AG20443 (cell line): ENCODE measurements at regions not wholly inside any gene's neighbourhood (a gene's known extent, or its start where the extent isn't known, plus 50 kb on each side); places are given as distances from the start of the nearest gene placed in this dataset.
"Not testable (repeated sequence)": the region's sequence is repeated elsewhere in the genome, so short reads cannot be mapped to it uniquely, and the experiment has no call there.

Experiments used
- DNase-seq: peaks from one replicate; pipeline ENCODE4 v3.0.0; 2012; ENCODE audit warnings: low spot score, mixed read lengths

DNA sequence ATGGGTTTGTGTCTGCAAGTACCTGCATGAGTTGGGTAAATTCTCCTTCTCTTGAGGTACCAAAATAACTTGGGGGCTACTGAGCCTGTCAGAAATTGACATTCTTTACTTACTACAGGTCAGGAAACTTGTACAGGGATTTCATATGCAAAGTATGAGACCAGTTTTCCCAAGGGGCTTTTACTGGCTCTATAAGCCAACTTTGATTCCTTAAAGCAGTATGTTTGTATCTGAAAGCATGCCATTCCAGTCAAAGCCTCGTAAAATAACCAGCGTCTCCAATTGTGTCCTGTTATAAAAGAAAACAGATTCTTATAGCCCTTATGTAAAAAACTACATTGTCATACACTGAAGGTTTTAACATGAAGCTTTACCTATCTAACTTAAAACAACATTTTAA, 90.2 kb downstream of the ZNF467 start:
- DNase-seq = no peak

- no peak for DNase-seq
Observed at GRCh38 chr7:149682038-149682437, 91.3 kb downstream of the ZNF467 start.

GRCh38 chr7:149681274-149681673, 92.1 kb downstream of the ZNF467 start:
- DNase-seq = no peak

- DNase-seq = no peak
Observed at GRCh38 chr7:149680331-149681025, 92.9 kb downstream of the ZNF467 start.

DNA sequence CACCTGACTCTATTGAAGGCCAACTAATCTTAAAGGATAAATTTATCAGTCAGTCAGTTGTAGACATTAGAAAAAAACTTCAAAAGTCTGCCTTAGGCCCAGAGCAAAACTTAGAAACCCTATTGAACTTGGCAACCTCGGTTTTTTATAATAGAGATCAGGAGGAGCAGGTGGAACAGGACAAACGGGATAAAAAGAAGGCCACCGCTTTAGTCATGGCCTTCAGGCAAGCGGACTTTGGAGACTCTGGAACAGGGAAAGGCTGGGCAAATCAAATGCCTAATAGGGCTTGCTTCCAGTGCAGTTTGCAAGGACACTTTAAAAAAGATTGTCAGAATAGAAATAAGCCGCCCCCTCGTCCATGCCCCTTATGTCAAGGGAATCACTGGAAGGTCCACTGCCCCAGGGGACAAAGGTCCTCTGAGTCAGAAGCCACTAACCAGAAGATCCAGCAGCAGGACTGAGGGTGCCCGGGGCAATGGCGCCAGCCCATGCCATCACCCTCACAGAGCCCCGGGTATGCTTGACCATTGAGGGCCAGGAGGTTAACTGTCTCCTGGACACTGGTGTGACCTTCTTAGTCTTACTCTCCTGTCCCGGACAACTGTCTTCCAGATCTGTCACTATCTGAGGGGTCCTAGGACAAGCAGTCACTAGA, 98.5 kb downstream of the ZNF467 start:
- not testable (repeated sequence) for DNase-seq

GRCh38 chr7:149673006-149673405, 100.4 kb downstream of the ZNF467 start:
- no peak for DNase-seq

DNA sequence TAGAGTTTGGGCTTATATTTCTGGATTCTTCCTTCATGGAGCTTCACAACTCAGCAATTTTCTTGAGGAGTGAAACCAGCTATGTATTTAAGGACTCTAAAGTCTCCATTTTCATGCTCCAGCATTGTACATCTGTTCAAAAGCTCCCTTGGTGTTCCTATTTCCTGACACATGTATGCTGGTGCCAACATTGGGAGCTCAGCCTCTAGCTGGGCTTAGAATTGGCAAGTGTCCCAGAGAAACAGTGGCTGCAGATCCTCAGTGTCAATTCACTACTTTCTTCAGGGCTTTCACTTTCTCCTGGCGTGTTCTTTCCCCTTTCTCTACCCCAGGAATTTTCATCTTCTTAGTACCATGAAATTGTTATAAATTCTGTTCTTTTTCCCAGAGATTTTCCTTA, 103.1 kb downstream of the ZNF467 start:
- DNase-seq = peak; percentile 62

DNA sequence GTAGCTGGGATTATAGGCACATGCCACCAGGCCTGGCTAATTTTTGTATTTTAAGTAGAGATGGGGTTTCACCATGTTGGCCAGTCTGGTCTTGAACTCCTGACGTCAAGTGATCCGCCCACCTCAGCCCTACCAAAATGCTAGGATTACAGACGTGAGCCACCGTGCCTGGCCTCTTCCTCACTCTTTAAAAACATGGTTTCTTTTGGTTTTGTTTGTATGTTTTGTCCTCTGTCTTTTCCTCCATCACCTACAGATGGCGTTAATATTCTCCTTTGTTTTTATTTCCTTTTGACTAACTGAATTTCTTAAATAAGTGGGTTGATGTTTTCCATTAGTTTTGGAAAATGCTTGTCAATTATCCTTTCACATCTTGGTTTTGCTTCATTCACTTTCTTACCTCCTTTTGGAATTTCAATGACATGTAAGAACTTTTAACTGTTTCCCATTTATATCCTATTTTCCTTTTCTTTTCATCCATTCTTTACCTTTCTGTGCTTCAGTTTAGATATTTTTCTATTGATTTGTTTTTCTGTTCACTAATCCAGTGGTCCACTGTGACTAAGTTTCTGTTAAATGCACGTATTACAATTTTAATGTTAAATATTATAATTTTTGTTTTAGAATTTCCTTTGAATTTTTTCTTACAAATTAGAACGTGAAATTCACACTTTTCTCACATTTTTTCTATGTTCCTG, 104.1 kb downstream of the ZNF467 start:
- no peak for DNase-seq

GRCh38 chr7:149666360-149666945, 106.9 kb downstream of the ZNF467 start:
- no peak for DNase-seq

DNA sequence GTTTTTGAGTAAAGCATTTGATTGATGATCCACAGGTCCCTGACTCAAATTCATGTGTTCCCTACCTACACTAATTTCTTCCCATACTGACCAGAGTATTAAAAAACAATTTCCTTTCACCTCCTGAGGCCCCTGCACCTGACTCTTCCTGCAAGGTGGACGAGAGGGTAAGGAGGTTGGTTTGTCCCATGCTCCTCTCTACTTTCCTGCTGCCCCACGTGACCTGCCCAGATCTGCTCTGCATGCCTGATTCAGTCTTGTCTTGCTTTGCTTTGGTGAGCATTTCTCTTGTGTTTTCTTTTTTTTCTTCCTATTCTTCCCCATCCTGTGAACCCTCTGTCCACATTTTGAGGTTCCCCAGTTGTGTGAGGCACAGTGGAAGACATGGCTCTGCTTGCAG, 107.8 kb downstream of the ZNF467 start:
- not testable (repeated sequence) for DNase-seq

DNA sequence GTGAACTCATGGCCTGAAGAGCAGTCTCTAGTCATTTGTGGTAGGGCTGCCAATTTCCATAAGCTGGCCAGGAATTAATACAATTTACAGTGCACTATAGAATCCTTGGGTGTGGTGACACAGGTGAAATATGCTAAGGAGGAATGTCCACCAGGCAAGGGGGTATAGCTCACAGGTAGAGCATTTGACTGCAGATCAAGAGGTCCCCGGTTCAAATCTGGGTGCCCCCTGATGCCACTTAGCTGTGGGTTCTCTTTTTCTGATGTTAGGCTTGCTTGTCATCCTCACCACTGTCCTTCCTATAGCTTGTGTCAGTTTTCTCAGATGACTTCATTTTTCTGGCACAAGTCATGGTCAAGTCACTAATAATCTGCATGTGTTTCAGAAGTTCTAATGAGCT, 108.7 kb downstream of the ZNF467 start:
- DNase-seq = no peak

DNA sequence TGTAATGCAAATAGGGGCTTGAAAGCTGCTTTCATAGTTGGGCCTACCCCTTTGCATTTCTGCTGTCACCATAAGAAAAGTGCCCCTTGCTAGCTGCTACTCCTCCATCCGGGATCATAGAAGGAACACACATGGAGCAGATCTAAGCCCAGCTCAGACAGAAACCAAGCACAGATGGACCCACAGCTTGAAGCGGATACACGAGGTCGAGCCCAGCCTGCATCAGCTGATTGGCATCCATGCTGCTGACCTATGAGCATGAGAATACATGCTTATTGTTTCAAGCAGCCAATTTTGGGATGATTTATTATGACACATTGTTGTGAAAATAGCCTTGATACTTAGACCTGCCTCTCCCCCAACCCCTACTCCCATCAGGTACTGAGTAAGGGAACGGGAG, 109.2 kb downstream of the ZNF467 start:
- no peak for DNase-seq

- DNase-seq = peak; percentile 68
Observed at GRCh38 chr7:149662591-149663095, 110.7 kb downstream of the ZNF467 start.

- DNase-seq = no peak
Observed at GRCh38 chr7:149655784-149656183, 117.6 kb downstream of the ZNF467 start.

GRCh38 chr7:149654588-149654987, 118.8 kb downstream of the ZNF467 start:
- no peak for DNase-seq

DNA sequence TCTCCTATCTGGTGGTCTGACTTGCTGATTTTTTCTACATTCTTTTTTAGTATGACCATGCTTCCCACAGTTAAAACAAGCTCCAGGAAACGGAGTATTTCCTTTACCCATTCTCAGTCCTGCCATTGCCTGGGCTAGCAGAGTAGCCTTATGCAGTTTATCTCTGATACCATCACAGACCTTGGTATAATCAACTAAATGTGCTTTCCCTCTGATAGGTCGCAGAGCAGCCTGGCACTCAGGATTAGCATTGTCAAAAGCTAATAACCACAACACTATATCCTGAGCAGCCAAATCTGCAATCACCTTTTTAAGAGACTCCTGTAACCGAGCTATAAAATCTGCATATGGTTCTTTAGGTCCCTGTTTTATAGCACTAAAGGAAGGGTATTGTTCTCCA, 123.2 kb downstream of the ZNF467 start:
- DNase-seq = not testable (repeated sequence)

- no peak for DNase-seq
Observed at GRCh38 chr7:149644754-149645153, 128.6 kb downstream of the ZNF467 start.

GRCh38 chr7:149642589-149642988, 130.8 kb downstream of the ZNF467 start:
- no peak for DNase-seq

DNA sequence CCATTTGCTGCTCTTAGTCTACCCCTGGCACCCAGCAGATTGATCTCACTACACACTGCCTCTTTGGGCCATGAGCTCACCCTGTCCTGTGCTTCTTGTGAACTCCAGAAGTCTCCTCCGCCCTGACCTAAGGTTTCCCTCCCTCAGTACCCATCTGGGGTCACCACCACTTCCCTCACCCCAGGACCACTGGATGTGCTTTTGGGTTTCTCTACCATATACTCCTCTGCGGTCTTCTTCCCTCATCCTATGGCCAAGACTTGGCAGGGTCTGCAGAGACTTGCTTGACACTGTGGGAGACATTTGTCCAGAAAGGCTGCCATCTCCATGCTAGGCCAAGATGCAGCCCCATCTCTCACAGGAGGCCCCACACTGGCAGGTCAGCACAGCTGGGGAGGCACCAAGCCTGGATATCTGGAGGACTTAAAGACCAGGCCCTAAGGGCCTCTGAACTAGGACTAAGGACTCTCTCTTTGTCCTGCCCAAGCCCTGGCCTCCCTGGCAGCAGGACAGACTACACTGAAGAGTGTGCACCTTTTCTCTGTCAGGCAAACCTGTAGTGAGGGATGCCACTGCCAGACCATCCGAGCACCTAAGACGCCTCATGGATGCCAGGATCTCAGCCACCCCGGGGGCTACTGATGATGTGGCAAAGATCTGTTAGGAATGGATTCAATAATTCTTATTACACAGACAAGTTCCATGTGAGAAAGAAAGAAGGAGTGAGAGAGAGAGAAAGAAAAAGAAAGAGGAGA, 134.6 kb downstream of the ZNF467 start:
- DNase-seq = no peak

GRCh38 chr7:149637911-149638565, 135.3 kb downstream of the ZNF467 start:
- no peak for DNase-seq

DNA sequence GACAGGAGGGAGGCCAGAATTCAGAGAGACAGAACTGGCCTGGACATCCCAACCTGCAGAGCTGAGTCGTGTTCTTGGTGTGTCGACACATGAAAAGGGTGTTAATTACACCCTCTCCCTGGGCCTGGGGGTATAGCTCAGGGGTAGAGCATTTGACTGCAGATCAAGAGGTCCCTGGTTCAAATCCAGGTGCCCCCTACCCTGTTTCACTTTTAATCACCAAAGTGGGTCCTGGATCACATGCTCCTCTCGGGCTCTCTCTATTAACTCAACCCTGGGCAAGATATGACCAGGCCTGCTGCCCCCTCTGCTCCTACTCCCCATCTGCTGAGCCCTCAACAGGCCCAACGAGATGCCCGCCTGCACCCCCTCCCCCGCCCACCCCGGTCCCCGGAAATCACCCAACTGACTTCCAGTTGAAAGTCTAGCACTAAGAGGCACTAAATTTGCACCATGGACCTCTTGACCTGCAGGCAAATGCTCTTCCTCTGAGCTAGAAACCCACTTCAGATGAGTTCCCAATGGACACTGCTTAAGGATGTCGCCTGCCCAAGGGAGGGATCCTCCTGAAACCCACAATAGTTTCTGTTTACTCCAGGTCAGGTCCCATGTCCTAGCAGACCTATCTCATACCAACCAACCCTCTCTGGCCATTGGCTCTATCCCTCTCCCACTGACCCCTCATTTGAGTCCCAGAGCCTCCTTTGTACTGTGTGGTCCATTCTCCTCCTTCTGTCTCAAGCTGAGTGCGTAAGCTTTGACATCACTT, 137.6 kb downstream of the ZNF467 start:
- DNase-seq = no peak
